HCT116 (cell line): ENCODE measurements at regions not wholly inside any gene's neighbourhood (a gene's known extent, or its start where the extent isn't known, plus 50 kb on each side); places are given as distances from the start of the nearest gene placed in this dataset.

Source experiments
- ATAC-seq: fragments of 200-7000 bp; cut with Tn5 transposase; 2 replicates; pipeline ENCODE4 v1.9.1; 2020; ENCODE audit warnings: mild to moderate bottlenecking, moderate library complexity
- BruUV-seq: library from RNA; stranded (reverse); fragments of 400-500 nt; replicated peaks from 2 replicates; lab custom pipeline; 2021; lab: Mats Ljungman, UMichigan
- CTCF ChIA-PET: fragments of 300-600 bp; sonication (Branson Sonifier 250); formaldehyde crosslinking; loops from one replicate; lab custom pipeline; 2021; ENCODE audit warnings: antibody characterized with exemption; lab: Charles Lee
- POLR2A ChIA-PET: fragments of 300-600, 350-600 bp; sonication (Branson Sonifier 250); formaldehyde crosslinking; loops from one replicate; lab custom pipeline; 2021; ENCODE audit warnings: antibody characterized with exemption; lab: Charles Lee
- RAD21 ChIA-PET, 2 experiments: fragments of 300-600 bp; sonication (Branson Sonifier 250); formaldehyde crosslinking; loops; one replicate each; lab custom pipeline; 2023; ENCODE audit warnings: low total read pairs in 2 of 2; ENCODE audit not compliant: uncharacterized antibody in 2 of 2, unreplicated experiment in 2 of 2, low non-redundant PET in 1 of 2; lab: Charles Lee
- DNase-seq: peaks from one replicate; pipeline ENCODE4 v3.0.0-alpha.2; 2010; ENCODE audit warnings: low read depth, low spot score
- H2AFZ ChIP-seq: fragments of 200-600 bp; shearing (Covaris generic), sonication (generic); 2 replicates; pipeline ENCODE4 v1.6.1; 2017; ENCODE audit warnings: low read depth, mixed run types, mixed read lengths, antibody characterized with exemption, low read length; ENCODE audit not compliant: poor library complexity, severe bottlenecking
- H3K27ac ChIP-seq: 2 replicates; pipeline ENCODE4 v1.5.1; 2012; ENCODE audit warnings: low read depth, low read length
- H3K27me3 ChIP-seq: fragments of 200-600 bp; sonication (generic); 2 replicates; pipeline ENCODE4 v1.6.1; 2016; ENCODE audit warnings: mixed run types, low read length, mixed read lengths; ENCODE audit not compliant: insufficient read depth
- H3K36me3 ChIP-seq, 2 experiments: fragments of 200-500 bp in 1 of 2; fragments of 200-600 bp in 1 of 2; sonication (Bioruptor generic) in 1 of 2; sonication (generic) in 1 of 2; 2 replicates each; pipeline versions ENCODE4 v1.5.1 to v1.6.1; 2014 to 2016; ENCODE audit warnings: low read length in 2 of 2, inconsistent platforms in 1 of 2, mixed read lengths in 1 of 2, mixed run types in 1 of 2; ENCODE audit not compliant: insufficient read depth in 2 of 2, control insufficient read depth in 1 of 2
- H3K4me1 ChIP-seq, 2 experiments: fragments of 200-600 bp in 1 of 2; sonication (generic) in 1 of 2; 2 replicates each; pipeline versions ENCODE4 v1.5.1 to v1.6.1; 2012 to 2017; ENCODE audit warnings: low read length in 2 of 2, inconsistent platforms in 1 of 2, mild to moderate bottlenecking in 1 of 2, mixed read lengths in 1 of 2, mixed run types in 1 of 2, moderate library complexity in 1 of 2; ENCODE audit not compliant: insufficient read depth in 2 of 2, control insufficient read depth in 1 of 2
- H3K4me2 ChIP-seq: fragments of 200-600 bp; sonication (generic); 2 replicates; pipeline ENCODE4 v1.6.1; 2017; ENCODE audit warnings: mixed run types, low read length, mixed read lengths
- H3K4me3 ChIP-seq, 2 experiments: fragments of 200-600 bp in 1 of 2; sonication (generic) in 1 of 2; replicated peaks in 1 of 2; 2 replicates each; pipeline ENCODE4 v1.5.1; 2011 to 2016; ENCODE audit warnings: low read length in 2 of 2, control low read depth in 1 of 2, low read depth in 1 of 2, mild to moderate bottlenecking in 1 of 2, mixed read lengths in 1 of 2, mixed run types in 1 of 2
- H3K79me2 ChIP-seq: fragments of 200-600 bp; sonication (generic); 2 replicates; pipeline ENCODE4 v1.6.1; 2017; ENCODE audit warnings: mild to moderate bottlenecking, mixed run types, low read length, moderate library complexity, mixed read lengths; ENCODE audit not compliant: insufficient read depth
- H3K9ac ChIP-seq: fragments of 200-600 bp; sonication (generic); 2 replicates; pipeline ENCODE4 v1.6.1; 2016; ENCODE audit warnings: low read length, mixed read lengths
- H3K9me2 ChIP-seq: fragments of 200-600 bp; sonication (generic), shearing (Covaris generic); 2 replicates; pipeline ENCODE4 v1.6.1; 2017; ENCODE audit warnings: mixed run types, mild to moderate bottlenecking, moderate library complexity; ENCODE audit not compliant: insufficient read depth
- H3K9me3 ChIP-seq, 2 experiments: fragments of 200-500 bp in 1 of 2; fragments of 200-600 bp in 1 of 2; sonication (Bioruptor generic) in 1 of 2; sonication (generic) in 1 of 2; 2 replicates each; pipeline ENCODE4 v1.6.1; 2014 to 2017; ENCODE audit warnings: low read length in 2 of 2, mixed read lengths in 2 of 2, inconsistent platforms in 1 of 2, low read depth in 1 of 2, mild to moderate bottlenecking in 1 of 2, mixed run types in 1 of 2, moderate library complexity in 1 of 2; ENCODE audit not compliant: control insufficient read depth in 1 of 2, insufficient read depth in 1 of 2
- H4K20me1 ChIP-seq: fragments of 200-600 bp; sonication (generic), shearing (Covaris generic); 2 replicates; pipeline ENCODE4 v1.6.1; 2017; ENCODE audit warnings: mixed run types, mild to moderate bottlenecking, moderate library complexity; ENCODE audit not compliant: insufficient read depth
- CBX3 ChIP-seq: IDR thresholded peaks from 2 replicates; pipeline ENCODE4 v1.6.1; 2012; ENCODE audit warnings: low read depth
- CEBPB ChIP-seq: IDR thresholded peaks from 2 replicates; pipeline ENCODE4 v1.6.1; 2012; ENCODE audit warnings: low read depth
- CTCF ChIP-seq, 3 experiments: fragments of 200-600 bp in 1 of 3; sonication (generic) in 1 of 3; IDR thresholded peaks in 2 of 3; conservative IDR thresholded peaks in 1 of 3; 2 replicates each; pipeline ENCODE4 v1.5.1; 2012 to 2017; ENCODE audit warnings: low read depth in 2 of 3, low read length in 2 of 3, antibody characterized with exemption in 1 of 3, borderline replicate concordance in 1 of 3, control low read depth in 1 of 3, mild to moderate bottlenecking in 1 of 3, mixed read lengths in 1 of 3, mixed run types in 1 of 3, moderate library complexity in 1 of 3; ENCODE audit not compliant: insufficient read depth in 1 of 3
- EGR1 ChIP-seq: IDR thresholded peaks from 2 replicates; pipeline ENCODE4 v1.6.1; 2012; ENCODE audit warnings: low read depth
- JUND ChIP-seq: IDR thresholded peaks from 2 replicates; pipeline ENCODE4 v1.6.1; 2012
- POLR2A ChIP-seq: IDR thresholded peaks from 2 replicates; pipeline ENCODE4 v1.7.0; 2011; ENCODE audit warnings: borderline replicate concordance; ENCODE audit not compliant: insufficient read depth, insufficient read length; ENCODE audit errors: extremely low read depth
- RAD21 ChIP-seq: IDR thresholded peaks from 2 replicates; pipeline ENCODE4 v1.6.1; 2012; ENCODE audit warnings: low read depth, mild to moderate bottlenecking
- SIN3A ChIP-seq: IDR thresholded peaks from 2 replicates; pipeline ENCODE4 v1.6.1; 2012; ENCODE audit warnings: low read depth
- SRF ChIP-seq: IDR thresholded peaks from 2 replicates; pipeline ENCODE4 v1.6.1; 2012; ENCODE audit warnings: low read depth
- TCF7L2 ChIP-seq: IDR thresholded peaks from 2 replicates; pipeline ENCODE4 v1.7.0; 2011; ENCODE audit warnings: borderline replicate concordance, inconsistent platforms; ENCODE audit not compliant: insufficient read depth, insufficient read length; ENCODE audit errors: extremely low read depth
- YY1 ChIP-seq: IDR thresholded peaks from 2 replicates; pipeline ENCODE4 v1.6.1; 2011; ENCODE audit warnings: low read length, low read depth, moderate library complexity, mild to moderate bottlenecking; ENCODE audit not compliant: insufficient replicate concordance; ENCODE audit errors: extremely low read depth
- ZNF274 ChIP-seq: fragments of 200-500 bp; sonication (Bioruptor generic); IDR thresholded peaks from 2 replicates; pipeline ENCODE4 v1.6.1; 2014; ENCODE audit warnings: mild to moderate bottlenecking, low read depth, low read length, inconsistent platforms
- intact Hi-C: fragments of 100-400 bp; cut with micrococcal nuclease; formaldehyde crosslinking; loops from 2 replicates; pipeline ENCODE4 v1.10.0; 2022
- TF ChIP-seq, protein P1 (sequence below): IDR thresholded peaks from 2 replicates; pipeline ENCODE4 v1.6.1; 2012

GRCh38 chr5:61670941-61671340, 338.9 kb downstream of the ZSWIM6 start:
- intact Hi-C loops = no loop called here
- DNase-seq (no peak), ATAC-seq (no peak)
- Histone ChIP-seq H3K9me3 (no peaks in the 10 kb centered on the region), H3K9ac (no peak overlapping the region), H3K4me2 (no peak overlapping the region), H3K27me3 (peaks cover 3% of the 10 kb centered on the region; the same call in 1 of the 2 replicates), H3K79me2 (no peaks in the 10 kb centered on the region), H4K20me1 (no peaks in the 10 kb centered on the region), H3K9me2 (no peaks in the 10 kb centered on the region), H3K4me1 (peaks cover 2 to 11% of the 10 kb centered on the region in 2 experiments; a peak in 2 of 4 replicates), H3K4me3 (no peak overlapping the region), H3K36me3 (no peaks in the 10 kb centered on the region), H3K27ac (no peak overlapping the region), H2AFZ (no peak overlapping the region)
- RAD21 ChIA-PET = no interaction called here
- POLR2A ChIA-PET = no interaction called here
- TF ChIP-seq, protein P1, sequence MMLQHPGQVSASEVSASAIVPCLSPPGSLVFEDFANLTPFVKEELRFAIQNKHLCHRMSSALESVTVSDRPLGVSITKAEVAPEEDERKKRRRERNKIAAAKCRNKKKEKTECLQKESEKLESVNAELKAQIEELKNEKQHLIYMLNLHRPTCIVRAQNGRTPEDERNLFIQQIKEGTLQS = no peak
- TF ChIP-seq SRF (no peak), CBX3 (no peak)
- no TSS peak for BruUV-seq
- CTCF ChIA-PET = no interaction called here

GRCh38 chr5:61673007-61673735, 341.1 kb downstream of the ZSWIM6 start:
- ChIA-PET CTCF (interaction anchor here (0.9 kb wide), 1 partner anchor 95 kb away, joined by 3 read pairs; no protein-coding TSS in a partner anchor), RAD21 (no interaction called here), POLR2A (no interaction called here)
- peaks cover 2 to 11% of the 10 kb centered on the region in 2 experiments; a peak in 2 of 4 replicates for H3K4me1 ChIP-seq
- DNase-seq (peak; percentile 12), ATAC-seq (peak; percentile 45)
- H3K4me2 ChIP-seq = no peak overlapping the region
- no peaks in the 10 kb centered on the region for H3K79me2 ChIP-seq
- no peaks in the 10 kb centered on the region for H3K9me3 ChIP-seq
- H3K9me2 ChIP-seq = no peaks in the 10 kb centered on the region
- no peaks in the 10 kb centered on the region for H3K36me3 ChIP-seq
- intact Hi-C loops = no loop called here
- BruUV-seq = no TSS peak
- TF ChIP-seq POLR2A = no peak
- TF ChIP-seq CTCF (IDR thresholded peaks at IDR 0.05 in 2 of 3, conservative IDR thresholded peaks at IDR 0.05 in 1 of 3; ENCODE audit: borderline replicate concordance in 1 of 3, insufficient read depth in 1 of 3, low read depth in 2 of 3, low read length in 2 of 3) = no peak
- TF ChIP-seq TCF7L2 = no peak
- no peak for TF ChIP-seq RAD21
- TF ChIP-seq EGR1 = no peak
- TF ChIP-seq SIN3A = no peak
- TF ChIP-seq JUND = no peak
- no peak for TF ChIP-seq SRF
- no peak for TF ChIP-seq YY1
- no peak for TF ChIP-seq ZNF274
- no peak for TF ChIP-seq CEBPB
- no peak for TF ChIP-seq CBX3
- H2AFZ ChIP-seq = no peak overlapping the region
- no peaks in the 10 kb centered on the region; the same call in 1 of the 2 replicates for H3K27me3 ChIP-seq
- H4K20me1 ChIP-seq = no peaks in the 10 kb centered on the region
- no peak overlapping the region for H3K27ac ChIP-seq
- H3K4me3 ChIP-seq = no peak overlapping the region
- no peak overlapping the region for H3K9ac ChIP-seq
